ENCODE measurements at regions not wholly inside any gene's neighbourhood (a gene's known extent, or its start where the extent isn't known, plus 50 kb on each side); places are given as distances from the start of the nearest gene placed in this dataset.
"Not testable (repeated sequence)": the region's sequence is repeated elsewhere in the genome, so short reads cannot be mapped to it uniquely, and the experiment has no call there.

DNA sequence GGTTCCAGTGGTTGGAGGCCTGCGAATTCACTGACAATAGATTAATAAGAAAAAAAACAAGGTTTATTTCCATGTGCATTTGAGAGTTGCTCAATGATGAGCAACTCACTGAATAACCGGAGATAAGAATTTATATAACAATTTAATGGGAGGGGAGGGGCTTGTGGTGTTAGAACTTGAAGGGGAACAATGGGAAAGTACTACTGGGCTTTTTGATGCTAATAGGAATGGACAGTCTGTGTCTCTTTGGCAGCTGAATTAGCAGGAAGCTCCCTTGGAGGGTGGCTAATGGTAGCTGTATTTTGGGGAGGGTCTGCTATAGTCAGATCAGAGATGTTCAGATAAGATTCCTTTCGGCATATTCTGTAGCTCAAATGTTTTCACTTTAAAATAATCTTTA lies 62.4 kb upstream of the GMDS start:
- DNase-seq (ENCODE audit: low read depth) = peak; percentile 9

DNA sequence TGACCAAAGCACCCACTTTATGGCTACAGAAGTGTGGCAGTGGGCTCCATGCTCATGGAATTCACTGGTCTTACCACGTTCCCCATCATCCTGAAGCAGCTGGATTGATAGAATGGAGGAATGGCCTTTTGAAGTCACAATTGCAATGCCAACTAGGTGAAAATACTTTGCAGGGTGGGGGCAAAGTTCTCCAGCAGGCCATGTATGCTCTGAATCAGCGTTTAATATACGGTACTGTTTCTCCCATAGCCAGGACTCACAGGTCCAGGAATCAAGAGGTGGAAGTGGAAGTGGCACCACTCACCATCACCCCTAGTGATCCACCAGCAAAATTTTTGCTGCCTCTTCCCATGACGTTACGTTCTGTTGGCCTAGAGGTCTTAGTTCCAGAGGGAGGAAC lies 60.5 kb upstream of the GMDS start:
- no peak for DNase-seq (ENCODE audit: low read depth)

DNA sequence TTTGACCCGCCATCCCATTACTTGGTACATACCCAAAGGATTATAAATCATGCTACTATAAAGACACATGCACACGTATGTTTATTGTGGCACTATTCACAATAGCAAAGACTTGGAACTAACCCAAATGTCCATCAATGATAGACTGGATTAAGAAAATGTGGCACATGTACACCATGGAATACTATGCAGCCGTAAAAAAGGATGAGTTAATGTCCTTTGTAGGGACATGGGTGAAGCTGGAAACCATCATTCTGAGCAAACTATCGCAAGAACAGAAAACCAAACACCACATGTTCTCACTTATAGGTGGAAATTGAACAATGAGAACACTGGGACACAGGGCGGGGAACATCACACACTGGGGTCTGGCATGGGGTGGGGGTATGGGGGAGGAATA lies 57.1 kb upstream of the GMDS start:
- DNase-seq (ENCODE audit: low read depth) = not testable (repeated sequence)

DNA sequence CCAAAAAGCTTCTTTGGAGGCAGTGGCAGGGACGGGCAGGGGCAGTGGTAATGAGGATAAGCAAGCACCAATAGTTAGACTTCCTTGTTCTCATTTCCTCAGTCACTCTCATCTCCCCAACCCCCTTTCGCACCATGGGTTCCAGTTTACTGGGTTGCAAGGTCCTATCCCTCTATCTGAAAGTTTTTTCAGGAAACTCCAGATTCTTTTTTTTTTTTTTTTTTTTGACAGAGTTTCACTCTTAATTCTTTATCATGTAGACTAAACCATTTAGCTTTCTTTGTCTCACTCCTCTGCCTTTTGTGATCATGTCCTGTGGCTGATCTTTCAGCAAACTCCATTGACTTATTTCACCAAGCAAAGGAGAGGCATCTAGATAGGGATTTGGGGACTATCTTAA lies 51.4 kb upstream of the GMDS start:
- no peak for DNase-seq (ENCODE audit: low read depth)
